ENCODE measurements at regions not wholly inside any gene's neighbourhood (a gene's known extent, or its start where the extent isn't known, plus 50 kb on each side); places are given as distances from the start of the nearest gene placed in this dataset.
"Not testable (repeated sequence)": the region's sequence is repeated elsewhere in the genome, so short reads cannot be mapped to it uniquely, and the experiment has no call there.

GRCh38 chrX:88024022-88024421 lies 506.4 kb downstream of the KLHL4 start:
- no peak for DNase-seq (ENCODE audit: low read depth)
- TF ChIP-seq CTCF (IDR thresholded peaks at IDR 0.05; ENCODE audit: insufficient read depth, low read depth, low read length, missing control alignments) = no peak

GRCh38 chrX:88072339-88073030 lies 554.9 kb downstream of the KLHL4 start:
- DNase-seq (ENCODE audit: low read depth) = no peak
- TF ChIP-seq CTCF (IDR thresholded peaks at IDR 0.05; ENCODE audit: insufficient read depth, low read depth, low read length, missing control alignments) = no peak
- H3K4me3 ChIP-seq (ENCODE audit: low read length) = no peak overlapping the region

More at GRCh38 chrX:88024022-88024421, 506.4 kb downstream of the KLHL4 start:
- H3K4me3 ChIP-seq (ENCODE audit: low read length) = no peak overlapping the region

- TF ChIP-seq CTCF (IDR thresholded peaks at IDR 0.05; ENCODE audit: insufficient read depth, low read depth, low read length, missing control alignments) = no peak
- H3K4me3 ChIP-seq (ENCODE audit: low read length) = no peak overlapping the region
- DNase-seq (ENCODE audit: low read depth) = no peak
These were observed 584.4 kb downstream of the KLHL4 start for GRCh38 chrX:88101968-88102367.

GRCh38 chrX:88135735-88136134 lies 611.3 kb upstream of the CPXCR1 start:
- DNase-seq (ENCODE audit: low read depth) = no peak
- no peak for TF ChIP-seq CTCF (IDR thresholded peaks at IDR 0.05; ENCODE audit: insufficient read depth, low read depth, low read length, missing control alignments)
- H3K4me3 ChIP-seq (ENCODE audit: low read length) = no peak overlapping the region

- DNase-seq (ENCODE audit: low read depth) = no peak
- TF ChIP-seq CTCF (IDR thresholded peaks at IDR 0.05; ENCODE audit: insufficient read depth, low read depth, low read length, missing control alignments) = no peak
- H3K4me3 ChIP-seq (ENCODE audit: low read length) = no peak overlapping the region
These were observed 610.7 kb upstream of the CPXCR1 start for GRCh38 chrX:88136328-88136727.

- no peak for DNase-seq (ENCODE audit: low read depth)
- no peak for TF ChIP-seq CTCF (IDR thresholded peaks at IDR 0.05; ENCODE audit: insufficient read depth, low read depth, low read length, missing control alignments)
- no peak overlapping the region for H3K4me3 ChIP-seq (ENCODE audit: low read length)
These were observed 600.4 kb upstream of the CPXCR1 start for GRCh38 chrX:88146577-88146976.

GRCh38 chrX:88170553-88170952 lies 576.5 kb upstream of the CPXCR1 start:
- DNase-seq (ENCODE audit: low read depth) = no peak
- no peak for TF ChIP-seq CTCF (IDR thresholded peaks at IDR 0.05; ENCODE audit: insufficient read depth, low read depth, low read length, missing control alignments)
- H3K4me3 ChIP-seq (ENCODE audit: low read length) = no peak overlapping the region

- DNase-seq (ENCODE audit: low read depth); H3K4me3 ChIP-seq (ENCODE audit: low read length): not testable (repeated sequence)
These were observed 573.0 kb upstream of the CPXCR1 start for GRCh38 chrX:88173932-88174440.

Data from epithelial cell of esophagus (primary cell).